IMR-90 (cell line): ENCODE measurements at regions not wholly inside any gene's neighbourhood (a gene's known extent, or its start where the extent isn't known, plus 50 kb on each side); places are given as distances from the start of the nearest gene placed in this dataset.
A peak's percentile ranks its signal among the peaks of the same experiment; 100 is the strongest.

Experiments used
- ATAC-seq: fragments of 200-7000 bp; cut with Tn5 transposase; 2 replicates; pipeline ENCODE4 v1.9.1; 2020; ENCODE audit warnings: low read depth, mild to moderate bottlenecking, moderate library complexity
- BruUV-seq: library from RNA; stranded (reverse); fragments of 400-500 nt; replicated peaks from 2 replicates; lab custom pipeline; 2021; lab: Mats Ljungman, UMichigan
- CTCF ChIA-PET: fragments of 300-600 bp; formaldehyde crosslinking; extraction: SDS; loops from one replicate; lab custom pipeline; 2021; ENCODE audit warnings: antibody characterized with exemption; lab: Yijun Ruan, JAX
- POLR2A ChIA-PET: fragments of 300-600 bp; sonication (Branson Sonifier 250); formaldehyde crosslinking; loops from one replicate; lab custom pipeline; 2022; ENCODE audit warnings: antibody characterized with exemption; ENCODE audit not compliant: unreplicated experiment; lab: Charles Lee
- DNase-seq: peaks from one replicate; pipeline ENCODE4 v3.0.0; 2013
- H2AFZ ChIP-seq: replicated peaks from 2 replicates; pipeline ENCODE3; 2013; ENCODE audit warnings: low read length, mild to moderate bottlenecking; ENCODE audit not compliant: poor library complexity
- H2AK5ac ChIP-seq: 2 replicates; pipeline ENCODE4 v1.6.1; 2013; ENCODE audit warnings: low read depth, low read length, inconsistent platforms
- H2AK9ac ChIP-seq: replicated peaks from 2 replicates; pipeline ENCODE3; 2013; ENCODE audit warnings: mild to moderate bottlenecking, low read depth, low read length, moderate library complexity; ENCODE audit not compliant: poor library complexity
- H2BK120ac ChIP-seq: 2 replicates; pipeline ENCODE4 v1.6.1; 2013; ENCODE audit warnings: low read depth, low read length, inconsistent platforms
- H2BK15ac ChIP-seq: 3 replicates; pipeline ENCODE4 v1.6.1; 2013; ENCODE audit warnings: low read depth, low read length, inconsistent platforms
- H2BK20ac ChIP-seq: 2 replicates; pipeline ENCODE4 v1.6.1; 2013; ENCODE audit warnings: low read depth, mild to moderate bottlenecking, inconsistent platforms, low read length, moderate library complexity
- H2BK5ac ChIP-seq: 2 replicates; pipeline ENCODE4 v1.6.1; 2013; ENCODE audit warnings: mild to moderate bottlenecking, low read depth, low read length, inconsistent platforms; ENCODE audit not compliant: poor library complexity, severe bottlenecking
- H3K14ac ChIP-seq: replicated peaks from 2 replicates; pipeline ENCODE4 v1.6.1; 2013; ENCODE audit warnings: low read depth, low read length, inconsistent platforms
- H3K18ac ChIP-seq: 2 replicates; pipeline ENCODE4 v1.6.1; 2013; ENCODE audit warnings: low read depth, low read length, control low read depth
- H3K23ac ChIP-seq: 2 replicates; pipeline ENCODE4 v1.6.1; 2013; ENCODE audit warnings: low read depth, low read length, inconsistent platforms
- H3K27ac ChIP-seq: 2 replicates; pipeline ENCODE4 v1.5.1; 2013; ENCODE audit warnings: mild to moderate bottlenecking, control low read depth, low read length; ENCODE audit not compliant: insufficient read depth
- H3K27me3 ChIP-seq: 2 replicates; pipeline ENCODE4 v1.6.1; 2013; ENCODE audit warnings: low read length; ENCODE audit not compliant: control insufficient read depth, insufficient read depth
- H3K36me3 ChIP-seq: 2 replicates; pipeline ENCODE4 v1.6.1; 2013; ENCODE audit warnings: low read length, mixed read lengths; ENCODE audit not compliant: control insufficient read depth, insufficient read depth
- H3K4ac ChIP-seq: 2 replicates; pipeline ENCODE4 v1.6.1; 2013; ENCODE audit warnings: low read depth, low read length, inconsistent platforms
- H3K4me1 ChIP-seq: 2 replicates; pipeline ENCODE4 v1.6.1; 2013; ENCODE audit warnings: low read length, mixed read lengths; ENCODE audit not compliant: control insufficient read depth, insufficient read depth
- H3K4me2 ChIP-seq: 2 replicates; pipeline ENCODE4 v1.6.1; 2013; ENCODE audit warnings: low read depth, mild to moderate bottlenecking, control low read depth, low read length, moderate library complexity
- H3K4me3 ChIP-seq: 2 replicates; pipeline ENCODE4 v1.5.1; 2013; ENCODE audit warnings: low read depth, mild to moderate bottlenecking, control low read depth, low read length, moderate library complexity; ENCODE audit not compliant: insufficient read depth
- H3K56ac ChIP-seq: 2 replicates; pipeline ENCODE4 v1.6.1; 2013; ENCODE audit warnings: low read length, inconsistent platforms; ENCODE audit not compliant: insufficient read depth; ENCODE audit errors: extremely low read depth
- H3K79me1 ChIP-seq, 2 experiments: 2 replicates each; pipeline ENCODE4 v1.6.1; 2013; ENCODE audit warnings: low read length in 2 of 2, inconsistent platforms in 1 of 2, low read depth in 1 of 2
- H3K9ac ChIP-seq: 2 replicates; pipeline ENCODE4 v1.6.1; 2013; ENCODE audit warnings: low read depth, low read length, control low read depth
- H3K9me1 ChIP-seq: 2 replicates; pipeline ENCODE4 v1.6.1; 2013; ENCODE audit warnings: low read length, inconsistent platforms; ENCODE audit not compliant: insufficient read depth
- H3K9me3 ChIP-seq: 2 replicates; pipeline ENCODE4 v1.6.1; 2013; ENCODE audit warnings: low read length; ENCODE audit not compliant: control insufficient read depth, insufficient read depth
- H4K20me1 ChIP-seq: 2 replicates; pipeline ENCODE4 v1.6.1; 2013; ENCODE audit warnings: low read length, inconsistent platforms; ENCODE audit not compliant: insufficient read depth
- H4K5ac ChIP-seq: 2 replicates; pipeline ENCODE4 v1.6.1; 2013; ENCODE audit warnings: mild to moderate bottlenecking, low read depth, low read length, control low read depth
- H4K8ac ChIP-seq, 2 experiments: 2 replicates each; pipeline ENCODE4 v1.6.1; 2013; ENCODE audit warnings: low read depth in 2 of 2, low read length in 2 of 2, control low read depth in 1 of 2, inconsistent platforms in 1 of 2
- H4K91ac ChIP-seq: 2 replicates; pipeline ENCODE4 v1.6.1; 2013; ENCODE audit warnings: low read depth, low read length, inconsistent platforms; ENCODE audit not compliant: insufficient read depth
- CEBPB ChIP-seq: IDR thresholded peaks from 2 replicates; pipeline ENCODE4 v1.6.1; 2012; ENCODE audit warnings: low read depth, low read length, improper control_type of control experiment
- FOS ChIP-seq: fragments of 150-350 bp; IDR thresholded peaks from 2 replicates; pipeline ENCODE4 v1.6.1; 2016; ENCODE audit warnings: low read depth, low read length
- MAFK ChIP-seq: IDR thresholded peaks from 2 replicates; pipeline ENCODE4 v1.6.1; 2012; ENCODE audit warnings: low read depth, low read length, improper control_type of control experiment
- MAZ ChIP-seq: IDR thresholded peaks from 2 replicates; pipeline ENCODE4 v1.6.1; 2012; ENCODE audit warnings: low read depth, mild to moderate bottlenecking, low read length, improper control_type of control experiment, moderate library complexity, borderline replicate concordance
- RFX5 ChIP-seq: IDR thresholded peaks from 2 replicates; pipeline ENCODE4 v1.8.0; 2012; ENCODE audit warnings: low read depth, mild to moderate bottlenecking, low read length, moderate library complexity
- USF2 ChIP-seq: fragments of 150-350 bp; IDR thresholded peaks from 2 replicates; pipeline ENCODE4 v1.6.1; 2017; ENCODE audit warnings: mild to moderate bottlenecking, antibody characterized with exemption, low read length, low read depth
- WGBS, 2 experiments: methylation state at CpG; one replicate each; pipeline versions ENCODE4 v1.1.5 to v1.1.7; 2013; ENCODE audit warnings: missing lambda C conversion rate in 2 of 2; ENCODE audit not compliant: insufficient read length in 1 of 2; ENCODE audit errors: extremely low coverage in 2 of 2; 5-methylcytosine and 5-hydroxymethylcytosine counted together
- dilution Hi-C: fragments of 300-500 bp; cut with HindIII; formaldehyde crosslinking; loops from one replicate; pipeline ENCODE4 v1.14.3; 2018; ENCODE audit warnings: low sequenced_read_pairs; ENCODE audit not compliant: unreplicated experiment
- in situ Hi-C: fragments of 300-500 bp; cut with MboI; formaldehyde crosslinking; loops from 3 replicates; pipeline ENCODE4 v1.14.3; 2019; ENCODE audit warnings: low sequenced_read_pairs, inconsistent platforms, mixed read lengths
- intact Hi-C: fragments of 100-400 bp; cut with micrococcal nuclease; formaldehyde crosslinking; loops from 2 replicates; pipeline ENCODE4 v1.10.0; 2022

- H3K23ac ChIP-seq, result no peak overlapping the region
- H2BK15ac ChIP-seq, result no peak overlapping the region
- H2BK20ac ChIP-seq, result no peak overlapping the region
- H3K18ac ChIP-seq, result no peak overlapping the region
- no peak overlapping the region for H2BK5ac ChIP-seq
- DNase-seq (peak; percentile 88), ATAC-seq (peak; percentile 64)
- BruUV-seq, result no TSS peak
- CTCF ChIA-PET, result no interaction called here
- H3K9me1 ChIP-seq, result no peaks in the 10 kb centered on the region
- no peak overlapping the region for H3K4ac ChIP-seq
- no CpG with 5 or more reads among the region's 2 CpGs for WGBS, 2 experiments
- H2AFZ ChIP-seq, result no peak overlapping the region
- no peak overlapping the region for H3K56ac ChIP-seq
- H4K5ac ChIP-seq, result no peak overlapping the region
- no peak overlapping the region for H3K4me3 ChIP-seq
- no peak overlapping the region for H3K27ac ChIP-seq
- no peak overlapping the region for H2AK5ac ChIP-seq
- no peaks in the 10 kb centered on the region for H4K20me1 ChIP-seq
- H3K9me3 ChIP-seq, result no peaks in the 10 kb centered on the region
- intact Hi-C loops, result no loop called here
- H2AK9ac ChIP-seq, result no peak overlapping the region
- H4K91ac ChIP-seq, result no peak overlapping the region
- no peaks in the 10 kb centered on the region for H3K36me3 ChIP-seq
- no peak overlapping the region for H4K8ac ChIP-seq
- H3K9ac ChIP-seq, result no peak overlapping the region
- dilution Hi-C loops, result no loop called here
- no peaks in the 10 kb centered on the region for H3K4me1 ChIP-seq
- no peak overlapping the region for H2BK120ac ChIP-seq
- in situ Hi-C loops, result no loop called here
- peak; percentile 40; the same call in 1 of the 2 replicates for TF ChIP-seq CEBPB
- no peak for TF ChIP-seq FOS
- no peak for TF ChIP-seq MAFK
- peak; percentile 29; the same call in 1 of the 2 replicates for TF ChIP-seq RFX5
- no peak for TF ChIP-seq MAZ
- no peak for TF ChIP-seq USF2
- POLR2A ChIA-PET, result no interaction called here
- H3K14ac ChIP-seq, result no peak overlapping the region
- no peaks in the 10 kb centered on the region for H3K27me3 ChIP-seq
- no peak overlapping the region for H3K4me2 ChIP-seq
- H3K79me1 ChIP-seq, result no peaks in the 10 kb centered on the region
Observed at GRCh38 chr5:132136906-132137305, 63.3 kb downstream of the CSF2 start.
